H1 (cell line): ENCODE measurements at regions not wholly inside any gene's neighbourhood (a gene's known extent, or its start where the extent isn't known, plus 50 kb on each side); places are given as distances from the start of the nearest gene placed in this dataset.

Source experiments
- SP1 ChIP-seq: IDR thresholded peaks from 2 replicates; pipeline ENCODE4 v1.6.1; 2011; ENCODE audit warnings: low read depth, low read length
- TF ChIP-seq, protein P1 (sequence below): IDR thresholded peaks from 2 replicates; pipeline ENCODE4 v1.6.1; 2012; ENCODE audit warnings: inconsistent platforms

DNA sequence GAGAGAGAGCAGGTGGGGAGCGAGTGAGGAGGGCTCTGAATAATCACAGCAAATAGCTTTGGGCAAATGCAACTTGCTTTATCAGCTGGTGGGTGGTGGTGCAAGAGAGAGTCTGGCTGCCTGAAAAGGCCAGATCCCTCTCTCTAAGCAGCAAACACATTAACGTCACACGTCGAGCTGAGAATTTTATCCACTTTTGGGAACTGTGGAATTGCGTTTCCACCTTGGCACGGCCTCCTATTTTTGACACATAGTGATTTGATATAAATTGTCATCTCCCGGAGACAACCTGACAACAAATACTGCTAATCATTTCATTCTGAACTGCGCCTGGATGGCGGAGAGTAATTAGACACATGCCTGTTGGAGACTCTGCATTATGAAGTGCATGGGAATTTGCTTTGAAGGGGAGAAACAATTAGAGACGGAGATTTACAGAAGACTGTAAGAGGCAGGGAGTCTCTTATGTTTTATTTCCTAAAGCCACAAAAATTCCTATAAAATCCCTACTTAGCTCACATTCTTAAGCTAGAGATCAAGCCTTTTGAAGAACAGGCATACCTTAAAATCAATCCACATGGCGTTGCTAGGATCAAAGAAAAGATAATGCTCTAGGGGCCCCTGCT, 634.1 kb downstream of the TDRD15 start (continued):
- TF ChIP-seq, protein P1, sequence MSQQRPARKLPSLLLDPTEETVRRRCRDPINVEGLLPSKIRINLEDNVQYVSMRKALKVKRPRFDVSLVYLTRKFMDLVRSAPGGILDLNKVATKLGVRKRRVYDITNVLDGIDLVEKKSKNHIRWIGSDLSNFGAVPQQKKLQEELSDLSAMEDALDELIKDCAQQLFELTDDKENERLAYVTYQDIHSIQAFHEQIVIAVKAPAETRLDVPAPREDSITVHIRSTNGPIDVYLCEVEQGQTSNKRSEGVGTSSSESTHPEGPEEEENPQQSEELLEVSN: no peak
- TF ChIP-seq SP1: no peak
